HG03571 (cell line): ENCODE measurements at regions not wholly inside any gene's neighbourhood (a gene's known extent, or its start where the extent isn't known, plus 50 kb on each side); places are given as distances from the start of the nearest gene placed in this dataset.
"Not testable (repeated sequence)": the region's sequence is repeated elsewhere in the genome, so short reads cannot be mapped to it uniquely, and the experiment has no call there.

Source experiments
- ATAC-seq: cut with Tn5 transposase; IDR thresholded peaks from one replicate; pipeline ENCODE4 v1.9.1; 2021; ENCODE audit not compliant: unreplicated experiment

DNA sequence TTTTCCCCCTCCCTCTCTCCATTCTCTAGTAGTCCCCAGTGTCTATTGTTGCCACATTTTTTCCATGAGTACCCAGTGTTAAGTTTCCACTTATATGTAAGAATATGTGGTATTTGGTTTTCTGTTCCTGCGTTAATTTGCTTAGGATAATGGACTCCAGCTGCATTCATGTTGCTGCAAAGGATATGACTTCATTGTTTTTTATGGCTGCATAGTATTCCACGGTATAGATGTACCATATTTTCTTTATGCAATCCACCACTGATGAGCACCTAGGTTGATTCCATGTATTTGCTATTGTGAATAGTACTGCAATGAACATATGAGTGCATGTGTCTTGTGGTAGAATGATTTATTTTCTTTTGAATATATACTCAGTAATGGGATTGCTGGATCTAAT lies 77.4 kb upstream of the MEGF10 start:
- ATAC-seq = no peak

DNA sequence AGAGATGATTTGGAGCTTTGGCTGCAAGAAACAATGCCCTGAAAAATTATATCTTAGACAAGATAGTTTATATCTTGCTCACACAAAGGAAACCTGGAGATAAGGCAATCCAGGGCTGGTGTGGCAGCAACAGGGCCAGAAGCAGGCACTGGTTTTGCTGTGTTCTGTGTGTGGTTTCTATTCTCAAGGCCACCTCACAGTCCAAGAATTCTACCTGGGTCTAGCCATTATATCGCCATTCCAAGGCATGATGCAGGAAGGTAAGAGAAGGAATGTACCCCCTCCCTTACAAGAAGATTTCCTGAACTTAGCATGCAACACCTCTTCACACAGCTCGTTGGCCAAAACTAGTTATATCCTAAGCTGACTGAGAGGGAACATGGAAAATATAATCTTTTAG lies 74.5 kb upstream of the MEGF10 start:
- no peak for ATAC-seq

DNA sequence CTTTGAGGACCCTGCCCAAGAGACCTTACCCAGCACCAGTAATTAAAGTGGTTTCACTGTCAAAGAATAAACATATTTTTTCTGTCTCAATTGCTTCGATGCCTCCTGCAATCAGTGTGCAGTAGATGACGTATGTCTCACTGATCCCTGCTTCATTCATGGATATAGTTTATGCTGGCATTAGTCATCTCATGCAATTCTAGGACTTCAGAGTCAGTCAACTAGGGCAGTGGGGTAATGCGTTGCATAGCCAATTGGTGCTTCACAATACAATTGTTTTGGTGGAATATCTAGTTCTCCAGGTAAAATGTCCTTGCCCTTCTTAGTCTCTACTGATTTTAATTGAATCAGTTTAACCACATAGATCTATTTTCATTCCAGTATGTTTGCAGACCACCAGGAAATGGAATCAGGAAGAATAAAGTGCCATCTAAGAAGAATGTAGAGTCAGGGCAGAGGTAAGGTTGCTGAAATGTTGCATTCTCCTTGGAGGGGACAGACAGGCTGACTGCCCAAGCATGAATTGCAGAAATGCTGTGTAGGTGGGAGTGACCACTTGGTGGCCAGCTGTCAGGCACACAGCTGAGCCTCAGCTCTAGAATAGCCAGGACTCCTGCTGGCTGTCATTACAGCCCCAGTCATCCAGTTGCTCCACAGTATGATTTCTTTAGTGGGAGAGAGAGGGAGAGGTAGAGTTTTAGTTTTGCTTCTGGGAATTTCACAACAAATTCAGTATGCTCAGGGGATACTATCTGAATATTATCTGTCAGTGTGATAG lies 73.5 kb upstream of the MEGF10 start:
- no peak for ATAC-seq

DNA sequence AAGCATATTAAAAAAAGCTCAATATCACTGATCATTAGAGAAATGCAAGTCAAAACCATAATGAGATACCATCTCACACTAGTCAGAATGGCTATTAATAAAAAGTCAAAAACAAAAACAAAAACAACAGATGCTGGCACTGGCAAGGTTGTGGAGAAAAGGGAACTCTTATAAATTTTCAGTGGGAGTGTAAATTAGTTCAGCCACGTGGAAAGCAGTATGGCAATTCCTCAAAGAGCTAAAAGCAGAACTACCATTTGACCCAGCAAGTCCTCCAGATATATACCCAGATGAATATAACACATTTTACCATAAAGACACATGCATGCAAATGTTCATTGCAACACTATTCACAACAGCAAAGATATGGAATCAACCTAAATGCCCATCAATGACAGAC lies 68.7 kb upstream of the MEGF10 start:
- not testable (repeated sequence) for ATAC-seq

DNA sequence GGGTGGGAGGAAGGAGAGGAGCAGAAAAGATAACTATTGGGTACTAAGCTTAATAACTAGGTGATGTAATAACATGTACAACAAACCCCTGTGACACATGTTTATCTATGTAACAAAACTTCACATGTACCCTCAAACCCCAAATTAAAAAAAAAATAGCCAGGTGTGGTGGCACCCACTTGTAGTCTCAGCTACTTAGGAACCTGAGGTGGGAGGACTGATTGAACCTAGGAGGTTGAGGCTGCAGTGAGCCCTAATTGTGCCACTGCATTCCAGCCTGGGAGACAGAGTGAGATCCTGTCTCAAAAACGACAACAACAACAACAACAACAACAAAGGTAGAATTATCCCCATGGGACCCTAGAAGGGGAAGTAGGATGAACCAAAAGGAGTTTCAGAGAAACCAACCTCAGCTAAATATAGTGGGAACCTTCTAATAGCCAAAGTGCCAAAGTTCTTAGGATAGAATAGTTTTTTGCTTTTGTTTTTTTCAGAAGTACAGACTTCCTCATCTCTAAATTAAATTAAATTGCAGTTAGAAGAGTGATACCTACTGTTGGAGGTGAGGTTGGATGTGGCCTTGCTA lies 67.9 kb upstream of the MEGF10 start:
- peak; percentile 73 for ATAC-seq

DNA sequence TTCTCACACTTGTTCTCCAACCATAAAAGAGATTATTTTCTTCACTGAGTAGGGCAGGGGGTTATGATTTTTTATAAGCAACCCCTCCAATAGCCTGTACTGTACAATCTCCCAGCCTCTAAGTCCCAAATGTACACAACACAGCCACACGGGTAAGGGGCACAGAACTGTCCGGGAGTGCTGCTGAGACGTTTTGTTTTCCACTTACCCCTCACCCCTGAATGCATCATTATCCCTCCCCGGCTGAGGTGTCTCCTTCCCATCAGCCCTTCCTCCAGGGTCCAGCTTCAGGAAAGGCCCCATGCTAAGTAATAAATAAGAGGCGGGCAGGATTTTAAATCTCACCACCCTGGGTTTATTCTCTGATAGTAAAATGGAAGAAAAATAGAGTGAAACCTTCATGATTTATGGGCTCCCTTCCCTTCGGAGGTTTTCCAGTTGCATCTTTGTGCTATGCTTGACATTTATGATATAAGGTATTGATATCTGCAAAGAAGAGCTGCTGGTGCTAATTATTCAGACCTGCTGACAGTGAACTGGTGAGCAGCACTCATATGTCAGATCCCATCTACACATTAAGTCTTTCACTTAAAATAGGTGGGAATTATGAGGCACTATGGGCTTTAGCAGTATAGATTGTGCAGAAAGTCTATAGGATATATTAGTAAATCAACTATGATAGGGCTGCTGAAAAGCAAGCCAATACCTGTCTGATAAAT lies 67.2 kb upstream of the MEGF10 start:
- ATAC-seq = no peak

DNA sequence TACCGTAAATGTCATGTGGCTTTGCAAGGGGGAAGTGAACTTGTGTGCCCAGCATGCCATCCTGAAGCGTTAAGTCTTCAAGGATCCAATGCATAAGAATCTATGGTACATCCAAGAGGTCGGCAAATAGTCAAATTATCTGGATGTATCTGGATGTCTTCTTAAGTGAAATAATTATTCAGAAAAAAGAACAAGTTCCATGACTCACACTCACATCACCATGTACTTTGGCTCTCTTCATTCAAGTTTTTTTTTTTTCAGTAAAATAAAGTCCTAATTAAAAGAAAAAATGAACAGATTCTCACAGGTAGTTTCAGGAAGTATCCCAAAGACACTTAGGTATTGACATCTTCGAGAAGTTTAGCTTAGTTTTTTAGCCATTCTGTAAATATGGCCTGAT lies 62.7 kb upstream of the MEGF10 start:
- ATAC-seq = no peak

DNA sequence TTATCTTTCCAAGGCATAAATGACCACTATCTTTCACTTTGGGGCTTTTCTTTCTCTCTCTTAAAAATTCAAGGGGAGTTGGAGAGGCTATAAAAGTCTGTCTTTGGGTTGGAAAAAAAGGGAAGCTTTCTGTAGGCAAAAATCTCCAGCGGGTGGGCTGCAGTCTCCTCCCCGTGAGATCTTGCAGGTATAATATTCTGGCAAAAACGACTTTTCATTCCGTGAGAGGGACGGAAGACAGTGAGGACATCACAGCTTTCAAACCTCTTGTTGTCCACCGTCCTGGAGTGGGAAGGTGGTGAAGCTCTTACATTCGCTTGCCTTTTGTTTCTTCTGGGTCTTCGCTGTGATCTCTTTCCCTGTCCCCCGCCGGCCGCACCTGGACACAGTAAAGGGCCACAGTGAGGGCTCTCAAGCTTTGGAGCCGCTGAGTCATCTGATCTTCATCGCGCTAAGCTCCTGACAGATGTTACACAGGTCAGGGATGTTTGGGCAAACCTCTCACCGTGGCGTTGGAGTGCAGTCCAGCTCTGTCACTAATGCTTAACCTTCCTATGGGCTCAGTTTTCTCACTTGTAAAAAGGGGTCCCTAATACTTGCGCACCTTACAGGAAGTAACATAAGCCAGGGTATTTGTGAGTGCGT lies 61.9 kb upstream of the MEGF10 start:
- no peak for ATAC-seq

DNA sequence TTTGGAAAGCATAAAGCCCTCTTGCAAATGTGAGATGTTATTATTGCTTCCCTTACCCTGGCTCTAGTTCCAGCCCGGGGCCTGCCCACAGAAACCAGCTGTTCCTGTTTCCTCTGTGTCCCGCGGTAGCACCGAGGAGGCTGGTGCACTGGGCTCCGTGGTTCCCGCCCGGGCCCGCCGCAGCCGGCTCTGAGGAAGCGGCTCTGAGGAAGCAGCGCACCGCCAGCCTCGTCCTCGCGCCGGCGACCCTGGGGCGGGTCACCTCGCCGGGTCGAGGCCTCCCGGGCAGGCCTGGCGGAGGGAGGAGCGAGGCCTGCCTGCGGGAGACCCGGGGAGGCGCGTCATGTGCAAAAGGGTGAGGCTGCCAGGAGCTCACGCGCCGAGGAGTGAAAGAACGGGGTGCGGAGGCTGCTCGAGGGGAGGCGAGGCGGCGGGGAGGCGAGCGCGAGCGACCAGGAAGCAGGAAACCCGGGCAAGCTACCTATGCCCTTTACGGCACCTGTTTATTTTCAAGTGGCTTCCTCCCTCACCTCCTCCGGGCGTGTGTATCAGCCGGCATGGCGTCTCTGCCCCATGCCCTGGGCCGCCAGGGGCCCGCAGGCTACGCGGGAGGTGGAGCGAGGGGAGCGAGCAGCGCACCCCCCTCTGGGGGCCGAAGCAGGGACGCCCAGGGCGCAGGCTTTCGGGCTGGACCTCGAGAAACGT lies 61.3 kb upstream of the MEGF10 start:
- peak; percentile 76 for ATAC-seq

DNA sequence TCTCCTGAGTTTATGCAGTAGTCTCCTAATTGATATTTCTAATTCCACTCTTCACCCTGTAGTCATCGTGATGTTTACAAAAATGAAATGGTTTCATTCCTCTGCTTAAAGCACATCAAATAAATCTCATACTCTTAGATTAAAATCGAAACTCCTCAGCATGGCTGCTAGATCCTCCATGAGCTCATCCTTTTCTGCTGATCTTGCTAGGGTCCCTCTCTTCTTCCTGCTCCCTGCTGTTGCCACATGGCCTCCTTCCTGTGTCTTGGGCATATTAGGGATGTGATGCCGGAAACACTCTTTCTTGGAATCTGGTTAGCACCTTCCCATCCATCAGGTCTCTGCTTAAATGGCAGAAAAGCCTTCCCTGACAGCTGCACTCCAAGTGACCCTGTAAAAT lies 59.5 kb upstream of the MEGF10 start:
- ATAC-seq = no peak

DNA sequence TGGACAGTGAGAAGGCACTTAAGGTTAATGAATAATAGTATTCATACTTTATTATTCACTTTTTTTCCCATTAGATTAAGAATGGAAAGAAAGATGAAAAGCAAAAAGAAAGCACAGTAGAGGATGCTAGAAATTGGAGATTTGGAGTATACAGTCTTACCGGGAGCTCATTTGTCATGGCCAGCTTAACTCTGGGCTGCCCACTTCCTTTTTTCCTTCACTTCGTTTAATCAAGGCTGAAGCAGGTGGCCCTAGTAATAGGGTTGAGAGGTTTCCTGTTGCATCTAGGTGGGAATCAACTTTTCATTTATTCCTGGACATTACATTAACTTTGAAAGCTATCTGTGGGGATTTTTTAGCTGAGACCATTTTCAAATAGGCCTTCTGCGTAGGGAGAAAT lies 57.0 kb upstream of the MEGF10 start:
- no peak for ATAC-seq

DNA sequence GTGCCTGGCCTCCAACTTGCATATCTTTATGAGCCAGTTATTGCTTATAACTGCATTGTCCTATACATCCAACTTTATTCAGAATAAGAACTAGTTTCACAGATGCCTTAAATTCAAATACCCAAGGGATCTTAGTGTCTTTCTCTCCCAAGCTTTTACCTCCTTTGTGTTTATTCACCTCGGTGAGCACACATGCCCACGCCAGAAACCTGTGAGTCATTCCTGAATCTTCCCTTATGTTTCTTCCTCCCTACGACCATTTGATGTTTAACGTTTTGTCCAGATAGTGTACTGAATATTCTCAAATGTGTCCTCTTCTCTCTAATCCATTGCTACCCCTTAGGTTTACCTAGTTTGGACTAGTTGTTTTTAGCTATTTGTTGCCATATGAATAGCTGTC lies 55.5 kb upstream of the MEGF10 start:
- no peak for ATAC-seq

DNA sequence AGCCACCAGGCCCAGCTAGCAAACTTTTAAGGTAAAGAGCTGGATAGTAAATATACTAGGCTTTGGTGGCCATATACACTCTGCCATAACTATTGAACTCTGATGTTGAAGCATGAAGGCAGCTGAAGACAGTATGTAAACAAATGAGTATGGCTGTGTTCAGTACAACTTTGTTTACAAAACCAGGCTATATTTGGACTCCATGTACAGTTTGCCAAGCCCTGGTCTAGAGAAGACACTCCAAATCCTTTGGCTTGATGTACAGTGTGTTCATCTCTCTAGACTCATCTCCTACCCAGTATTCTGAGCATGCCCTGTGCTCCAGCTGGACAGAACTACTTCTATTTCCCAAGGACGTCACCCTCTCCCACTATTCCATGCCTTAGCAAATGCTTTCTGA lies 54.3 kb upstream of the MEGF10 start:
- no peak for ATAC-seq
